ENCODE measurements at regions not wholly inside any gene's neighbourhood (a gene's known extent, or its start where the extent isn't known, plus 50 kb on each side); places are given as distances from the start of the nearest gene placed in this dataset.

DNA sequence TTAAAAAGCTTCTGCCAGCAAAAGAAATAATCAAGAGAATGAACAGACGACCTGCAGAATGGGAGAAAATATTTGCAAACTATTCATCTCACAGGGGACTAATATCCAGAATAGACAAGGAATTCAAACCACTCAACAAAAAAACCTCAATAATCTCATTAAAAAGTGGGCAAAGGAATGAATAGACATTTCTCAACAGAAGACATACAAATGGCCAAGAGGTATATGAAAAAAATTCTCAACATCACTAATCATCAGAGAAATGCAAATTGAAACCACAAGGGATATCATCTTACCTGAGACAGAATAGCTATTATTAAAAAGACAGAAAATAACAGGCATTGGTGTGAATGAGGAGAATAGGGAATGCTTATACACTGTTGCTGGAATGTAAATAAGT, 270.0 kb downstream of the DACT1 start:
- no peaks in the 10 kb centered on the region for H3K4me1 ChIP-seq
- no peak for DNase-seq (ENCODE audit: low spot score in 2 of 2)
- H3K9me3 ChIP-seq = no peaks in the 10 kb centered on the region
- no peaks in the 10 kb centered on the region for H3K27me3 ChIP-seq
- H3K36me3 ChIP-seq = no peaks in the 10 kb centered on the region
- 50% methylated on average over 1 of the region's 1 CpG for WGBS
- TF ChIP-seq POLR2A (IDR thresholded peaks at IDR 0.05) = no peak
- TF ChIP-seq, protein P1, sequence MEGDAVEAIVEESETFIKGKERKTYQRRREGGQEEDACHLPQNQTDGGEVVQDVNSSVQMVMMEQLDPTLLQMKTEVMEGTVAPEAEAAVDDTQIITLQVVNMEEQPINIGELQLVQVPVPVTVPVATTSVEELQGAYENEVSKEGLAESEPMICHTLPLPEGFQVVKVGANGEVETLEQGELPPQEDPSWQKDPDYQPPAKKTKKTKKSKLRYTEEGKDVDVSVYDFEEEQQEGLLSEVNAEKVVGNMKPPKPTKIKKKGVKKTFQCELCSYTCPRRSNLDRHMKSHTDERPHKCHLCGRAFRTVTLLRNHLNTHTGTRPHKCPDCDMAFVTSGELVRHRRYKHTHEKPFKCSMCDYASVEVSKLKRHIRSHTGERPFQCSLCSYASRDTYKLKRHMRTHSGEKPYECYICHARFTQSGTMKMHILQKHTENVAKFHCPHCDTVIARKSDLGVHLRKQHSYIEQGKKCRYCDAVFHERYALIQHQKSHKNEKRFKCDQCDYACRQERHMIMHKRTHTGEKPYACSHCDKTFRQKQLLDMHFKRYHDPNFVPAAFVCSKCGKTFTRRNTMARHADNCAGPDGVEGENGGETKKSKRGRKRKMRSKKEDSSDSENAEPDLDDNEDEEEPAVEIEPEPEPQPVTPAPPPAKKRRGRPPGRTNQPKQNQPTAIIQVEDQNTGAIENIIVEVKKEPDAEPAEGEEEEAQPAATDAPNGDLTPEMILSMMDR (IDR thresholded peaks at IDR 0.05) = no peak
- no peak for TF ChIP-seq EP300 (IDR thresholded peaks at IDR 0.05)
- no peak overlapping the region for H3K27ac ChIP-seq
- H3K4me3 ChIP-seq = no peak overlapping the region

DNA sequence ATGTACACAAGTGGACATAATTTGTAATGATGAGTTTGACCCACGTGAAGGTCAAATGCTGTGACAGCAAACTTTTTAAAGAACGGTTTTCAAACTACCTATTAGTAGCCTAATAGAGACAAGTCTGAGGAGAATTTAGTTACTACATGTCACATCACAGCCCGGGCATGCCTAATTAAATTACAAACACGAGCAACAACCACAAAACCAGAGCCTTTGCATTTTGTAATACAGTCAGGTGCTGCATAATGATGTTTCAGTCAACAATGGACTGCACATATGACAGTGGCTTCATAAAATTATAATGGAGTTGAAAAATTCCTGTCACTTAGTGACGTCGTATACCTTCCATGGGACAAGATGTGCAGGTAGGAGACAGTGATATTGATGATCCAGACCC, 274.5 kb downstream of the DACT1 start:
- H3K36me3 ChIP-seq = no peaks in the 10 kb centered on the region
- TF ChIP-seq, protein P1 (IDR thresholded peaks at IDR 0.05) = no peak
- TF ChIP-seq POLR2A (IDR thresholded peaks at IDR 0.05) = no peak
- no peak for TF ChIP-seq EP300 (IDR thresholded peaks at IDR 0.05)
- TF ChIP-seq POLR2AphosphoS5 (IDR thresholded peaks at IDR 0.05) = no peak
- H3K9me3 ChIP-seq = no peaks in the 10 kb centered on the region
- no peaks in the 10 kb centered on the region for H3K27me3 ChIP-seq
- no peak for DNase-seq (ENCODE audit: low spot score in 2 of 2)
- no peak overlapping the region for H3K4me3 ChIP-seq
- no peak overlapping the region for H3K27ac ChIP-seq
- WGBS = 73% methylated on average over 6 of the region's 6 CpGs
- no peaks in the 10 kb centered on the region for H3K4me1 ChIP-seq

DNA sequence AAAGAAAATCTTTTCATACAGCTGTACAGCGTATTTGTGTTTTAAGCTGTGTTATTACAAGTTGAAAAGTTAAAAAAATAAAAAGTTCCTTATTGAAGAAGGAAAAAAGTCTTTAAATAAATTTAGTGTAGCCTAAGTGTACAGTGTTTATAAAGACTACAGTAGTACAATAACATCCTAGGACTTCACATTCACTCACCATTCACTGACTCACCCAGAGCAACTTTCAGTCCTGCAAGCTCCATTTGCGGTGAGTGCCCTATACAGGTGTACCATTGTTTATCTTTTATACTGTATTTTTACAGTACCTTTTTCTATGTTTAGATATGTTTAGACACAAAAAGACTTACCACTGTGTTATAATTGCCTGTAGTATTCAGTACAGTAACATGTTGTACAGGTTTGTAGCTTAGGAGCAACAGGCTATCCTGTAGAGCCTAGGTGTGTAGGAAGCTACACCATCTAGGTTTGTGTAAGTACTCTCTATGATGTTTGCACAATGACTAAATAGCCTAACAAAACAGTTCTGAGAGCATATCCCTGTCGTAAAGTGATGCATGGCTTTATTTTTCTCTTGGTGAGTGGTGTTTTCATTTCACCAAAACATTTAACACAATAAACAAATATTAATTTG, 275.2 kb downstream of the DACT1 start:
- Histone ChIP-seq H3K9me3 (no peaks in the 10 kb centered on the region), H3K27ac (no peak overlapping the region), H3K4me3 (no peak overlapping the region), H3K27me3 (no peaks in the 10 kb centered on the region), H3K4me1 (no peaks in the 10 kb centered on the region), H3K36me3 (no peaks in the 10 kb centered on the region)
- 93% methylated on average over 3 of the region's 3 CpGs for WGBS
- TF ChIP-seq EP300 (IDR thresholded peaks at IDR 0.05) = no peak
- no peak for TF ChIP-seq POLR2AphosphoS5 (IDR thresholded peaks at IDR 0.05)
- no peak for TF ChIP-seq POLR2A (IDR thresholded peaks at IDR 0.05)
- TF ChIP-seq, protein P1 (IDR thresholded peaks at IDR 0.05) = no peak
- DNase-seq (ENCODE audit: low spot score in 2 of 2) = no peak

DNA sequence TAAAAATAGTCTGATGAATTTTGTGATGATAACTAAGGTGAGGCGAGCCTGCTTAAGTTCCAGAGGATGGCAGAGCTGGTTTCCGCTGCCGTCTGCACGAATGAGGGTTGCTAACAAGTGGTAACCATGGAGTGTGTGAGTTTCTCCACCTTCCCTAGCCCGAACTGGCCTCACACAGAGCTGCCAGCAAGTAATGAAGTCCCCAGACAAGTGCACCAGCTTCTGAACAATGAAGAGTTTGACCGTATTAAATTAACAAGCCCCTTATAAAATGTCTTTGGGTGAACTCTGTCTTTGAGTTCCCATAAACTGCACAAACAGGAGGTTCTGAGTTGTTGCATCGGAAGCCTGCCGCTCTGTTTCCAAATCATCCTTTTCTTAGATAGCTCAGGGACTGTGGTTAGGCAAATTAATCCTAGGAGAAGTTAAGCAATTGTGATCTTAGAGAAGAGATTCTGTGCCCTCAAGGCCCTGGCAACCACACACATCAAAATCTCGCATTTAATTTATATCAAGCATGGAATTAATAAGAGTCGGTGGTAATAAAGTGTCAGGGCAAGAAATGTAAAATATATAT, 274.1 kb upstream of the DAAM1 start:
- TF ChIP-seq POLR2A (IDR thresholded peaks at IDR 0.05) (no peak), EP300 (IDR thresholded peaks at IDR 0.05) (no peak), POLR2AphosphoS5 (IDR thresholded peaks at IDR 0.05) (no peak)
- TF ChIP-seq, protein P1 (IDR thresholded peaks at IDR 0.05) = no peak
- no peaks in the 10 kb centered on the region for H3K4me1 ChIP-seq
- WGBS = 73% methylated on average over 10 of the region's 10 CpGs
- no peaks in the 10 kb centered on the region for H3K9me3 ChIP-seq
- H3K4me3 ChIP-seq = no peak overlapping the region
- no peak for DNase-seq (ENCODE audit: low spot score in 2 of 2)
- no peak overlapping the region for H3K27ac ChIP-seq
- no peaks in the 10 kb centered on the region for H3K36me3 ChIP-seq
- no peaks in the 10 kb centered on the region for H3K27me3 ChIP-seq

DNA sequence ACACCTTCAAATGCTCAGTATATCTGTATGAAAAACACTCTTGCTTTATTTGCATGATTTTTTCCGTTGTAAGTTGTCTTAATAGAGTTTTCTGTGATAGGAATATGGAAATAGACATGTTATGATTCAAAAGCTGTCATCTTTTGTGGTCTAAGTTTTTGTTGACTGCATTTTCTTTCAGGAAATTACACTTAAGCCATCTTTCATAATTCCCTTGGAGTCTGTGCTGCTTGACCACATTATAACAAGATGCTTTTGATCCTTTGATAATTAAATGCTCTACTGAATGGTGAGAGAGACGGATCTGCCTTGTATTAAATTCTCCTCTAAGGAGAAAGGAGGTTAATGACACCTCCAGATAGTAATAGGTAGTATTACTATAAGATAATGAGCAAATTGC, 272.8 kb upstream of the DAAM1 start:
- H3K9me3 ChIP-seq = no peaks in the 10 kb centered on the region
- H3K4me3 ChIP-seq = no peak overlapping the region
- TF ChIP-seq EP300 (IDR thresholded peaks at IDR 0.05) (no peak), POLR2AphosphoS5 (IDR thresholded peaks at IDR 0.05) (no peak), POLR2A (IDR thresholded peaks at IDR 0.05) (no peak)
- TF ChIP-seq, protein P1 (IDR thresholded peaks at IDR 0.05) = no peak
- no peak for DNase-seq (ENCODE audit: low spot score in 2 of 2)
- WGBS = 57% methylated on average over 2 of the region's 2 CpGs
- no peaks in the 10 kb centered on the region for H3K36me3 ChIP-seq
- no peak overlapping the region for H3K27ac ChIP-seq
- no peaks in the 10 kb centered on the region for H3K27me3 ChIP-seq
- H3K4me1 ChIP-seq = no peaks in the 10 kb centered on the region
